SK-MEL-5 (cell line): ENCODE measurements at regions not wholly inside any gene's neighbourhood (a gene's known extent, or its start where the extent isn't known, plus 50 kb on each side); places are given as distances from the start of the nearest gene placed in this dataset.
"Not testable (repeated sequence)": the region's sequence is repeated elsewhere in the genome, so short reads cannot be mapped to it uniquely, and the experiment has no call there.

Source experiments
- DNase-seq: peaks from one replicate; pipeline ENCODE4 v3.0.0-alpha.2; 2016; ENCODE audit warnings: low read depth, low spot score
- in situ Hi-C: cut with HindIII; loops from 2 replicates; pipeline ENCODE4 v1.10.0; 2016; ENCODE audit warnings: low sequenced_read_pairs, high pct_unique_total_duplicates, low pct_unique_long_range_greater_than_20kb

DNA sequence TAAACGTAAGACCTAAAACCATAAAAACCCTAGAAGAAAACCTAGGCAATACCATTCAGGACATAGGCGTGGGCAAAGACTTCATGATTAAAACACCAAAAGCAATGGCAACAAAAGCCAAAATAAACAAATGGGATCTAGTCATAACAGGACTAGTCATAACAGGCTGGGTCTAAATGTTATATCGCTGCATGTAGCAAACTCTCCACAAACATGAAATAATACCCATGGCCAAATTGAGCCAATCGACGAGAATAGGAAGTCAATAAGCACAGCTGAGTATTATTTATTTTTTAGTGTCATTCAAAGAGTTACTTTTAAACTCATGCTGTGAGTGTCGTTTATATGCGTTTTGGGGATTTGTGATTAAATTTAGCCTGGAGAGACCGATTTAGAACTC, 225.1 kb downstream of the TFEC start:
- no peak for DNase-seq
- in situ Hi-C loops, result no loop called here

DNA sequence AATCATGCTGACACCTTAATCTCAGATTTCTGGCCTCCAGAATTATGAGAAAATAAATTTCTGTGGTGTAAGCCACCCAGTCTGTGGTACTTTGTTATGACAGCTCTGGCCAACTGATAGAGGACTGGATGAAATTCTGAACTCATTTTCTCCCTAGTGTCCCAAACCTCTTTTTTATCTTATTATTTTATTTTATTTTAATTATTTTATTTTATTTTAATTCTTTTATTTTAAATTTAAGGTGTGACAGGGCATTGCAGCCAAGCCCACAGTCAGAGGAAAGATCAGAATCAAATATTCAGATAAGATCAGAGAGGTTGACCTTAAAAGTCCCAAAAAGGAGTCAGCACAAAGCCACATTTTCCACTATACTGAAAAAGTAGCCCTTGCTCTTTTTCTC, 228.1 kb downstream of the TFEC start:
- in situ Hi-C loops, result no loop called here

DNA sequence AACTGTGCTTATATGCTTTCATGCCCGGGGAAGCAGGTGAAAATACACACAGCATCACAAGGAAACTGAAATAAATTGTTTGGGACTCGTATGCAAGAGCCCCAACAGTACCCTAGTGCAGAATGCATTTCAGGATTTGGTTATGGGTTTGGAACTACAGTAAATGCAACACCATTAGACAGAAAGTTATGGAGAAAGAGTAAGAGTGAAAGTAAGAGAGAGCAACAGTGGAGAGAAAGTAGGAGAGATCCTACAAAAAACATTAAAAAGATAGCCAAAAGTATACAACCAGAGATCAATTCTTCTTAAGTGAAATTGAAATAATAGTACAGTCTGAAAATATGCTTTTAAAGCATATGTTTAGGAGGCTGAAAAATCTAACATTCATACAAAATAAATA, 231.1 kb downstream of the TFEC start:
- in situ Hi-C loops, result no loop called here
- no peak for DNase-seq

More for the DNA sequence above, 228.1 kb downstream of the TFEC start:
- DNase-seq, result no peak

DNA sequence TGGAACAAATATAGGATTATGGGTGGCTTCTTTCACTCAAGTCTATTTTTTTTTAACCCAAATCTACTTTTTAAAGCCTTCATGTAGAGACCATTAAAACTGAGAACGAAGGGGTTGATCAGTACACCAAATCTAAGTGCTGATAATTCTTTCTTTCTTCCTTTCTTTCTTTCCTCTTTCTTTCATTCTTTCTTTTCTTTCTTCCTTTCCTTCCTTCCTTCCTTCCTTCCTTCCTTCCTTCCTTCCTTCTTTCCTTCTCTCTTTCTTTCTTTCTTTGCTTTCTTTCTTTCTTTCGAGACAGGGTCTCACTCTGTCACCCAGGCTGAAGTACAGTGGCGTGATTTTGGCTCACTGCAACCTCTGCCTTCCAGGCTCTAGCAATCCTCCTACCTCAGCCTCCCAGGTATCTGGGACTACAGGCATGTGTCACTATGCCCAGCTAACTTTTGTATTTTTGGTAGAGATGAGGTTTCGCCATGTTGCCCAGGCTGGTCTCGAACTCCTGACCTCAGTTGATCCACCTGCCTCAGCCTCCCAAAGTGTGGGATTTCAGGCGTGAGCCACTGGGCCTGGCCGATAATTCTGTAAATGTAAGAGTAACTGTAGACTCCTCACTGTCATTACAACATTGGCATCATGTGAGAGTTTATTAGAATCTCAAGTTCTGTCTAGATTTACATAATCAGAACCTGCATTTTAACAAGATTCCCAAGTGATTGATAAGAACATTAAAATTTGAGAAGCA, 236.4 kb downstream of the TFEC start:
- in situ Hi-C loops, result no loop called here
- no peak for DNase-seq

DNA sequence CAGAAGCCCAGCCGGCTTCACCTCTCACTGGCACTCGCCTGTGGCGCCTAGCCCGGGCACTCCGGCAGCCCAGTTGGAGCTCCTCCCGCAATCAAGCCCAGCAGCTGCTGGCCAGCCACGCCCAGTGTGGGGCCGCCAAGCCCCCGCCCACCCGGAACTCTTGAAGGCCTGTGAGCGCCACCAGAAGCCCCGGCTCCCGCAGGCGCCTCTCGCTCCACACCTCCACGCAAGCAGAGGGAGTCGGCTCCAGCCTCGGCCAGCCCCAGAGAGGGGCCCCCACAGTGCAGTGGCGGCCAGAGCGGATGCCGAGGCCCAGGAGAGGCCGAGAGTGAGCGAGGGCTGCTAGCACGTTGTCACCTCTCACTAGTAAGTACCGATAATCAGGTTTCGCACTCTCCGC, 240.7 kb downstream of the TFEC start:
- in situ Hi-C loops, result no loop called here
- no peak for DNase-seq

DNA sequence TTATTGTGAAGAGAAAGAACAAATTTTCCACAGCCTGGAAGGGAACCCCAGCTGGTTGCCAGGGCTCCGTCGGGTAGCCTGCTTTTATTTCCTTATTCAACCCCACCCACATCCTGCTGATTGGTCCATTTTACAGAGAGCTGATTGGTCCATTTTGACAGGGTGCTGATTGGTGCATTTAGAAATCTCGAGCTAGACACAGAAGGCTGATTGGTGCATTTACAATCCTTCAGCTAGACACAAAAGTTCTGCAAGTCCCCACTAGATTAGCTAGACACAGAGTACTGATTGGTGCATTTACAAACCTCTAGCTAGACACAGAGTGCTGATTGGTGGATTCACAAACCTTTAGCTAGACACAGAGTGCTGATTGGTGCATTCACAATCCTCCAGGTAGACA, 241.1 kb downstream of the TFEC start:
- in situ Hi-C loops, DNase-seq: not testable (repeated sequence)

DNA sequence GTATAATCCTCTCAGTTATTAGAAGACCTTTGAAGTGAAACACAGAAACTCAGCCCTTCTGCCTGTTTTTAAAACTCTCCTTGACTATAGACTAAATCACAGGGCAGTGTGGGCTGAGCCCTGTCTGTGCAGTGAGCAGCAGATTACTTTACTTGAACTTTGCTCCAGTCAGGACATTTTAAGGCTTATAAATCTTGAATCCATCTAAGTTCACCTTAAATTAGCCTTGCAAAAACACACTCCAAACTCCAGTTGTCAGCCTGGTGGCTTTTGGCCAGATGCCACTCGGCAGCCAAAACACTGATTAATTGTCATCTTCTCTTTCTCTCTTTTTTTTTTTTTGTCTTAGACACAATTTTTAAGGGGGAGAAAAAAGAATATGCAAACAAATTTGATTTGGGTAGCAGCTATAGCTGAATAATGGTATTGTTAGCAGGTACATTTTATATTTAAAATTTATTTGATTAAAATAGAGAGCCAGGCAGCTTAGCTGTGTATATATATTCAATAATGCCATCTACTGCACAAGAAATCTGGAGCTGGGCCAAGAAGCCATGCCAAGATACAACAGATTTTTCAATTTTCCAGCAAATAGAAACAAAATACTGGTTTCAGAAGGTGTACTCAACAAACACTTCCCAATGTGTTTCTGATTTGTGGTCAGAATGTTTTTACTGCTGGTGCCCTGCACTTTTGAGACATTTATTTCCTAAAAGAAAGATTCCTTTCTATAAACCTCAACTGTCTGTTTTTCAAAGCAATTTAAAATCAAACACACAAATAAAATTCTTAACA, 247.7 kb downstream of the TFEC start:
- DNase-seq, result no peak
- in situ Hi-C loops, result no loop called here

DNA sequence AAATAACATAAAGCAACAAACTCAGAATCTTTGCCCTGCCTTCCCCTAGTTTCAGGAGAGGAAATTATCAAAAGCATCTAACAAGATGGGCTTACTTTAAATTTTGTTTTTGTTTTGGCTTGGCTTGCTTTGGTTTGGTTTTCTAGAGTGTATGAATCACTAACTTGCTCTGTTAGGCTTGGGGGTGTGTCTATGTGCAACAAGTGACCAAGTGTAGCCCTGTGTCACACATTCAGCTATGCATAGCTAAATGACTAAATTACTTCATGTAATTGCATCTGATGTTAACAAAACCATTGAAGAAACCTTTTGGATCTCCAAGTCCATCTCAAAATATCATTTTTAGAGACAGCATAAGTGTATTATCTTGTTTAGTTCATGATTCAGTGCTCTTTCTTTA, 251.0 kb downstream of the TFEC start:
- in situ Hi-C loops, result no loop called here

DNA sequence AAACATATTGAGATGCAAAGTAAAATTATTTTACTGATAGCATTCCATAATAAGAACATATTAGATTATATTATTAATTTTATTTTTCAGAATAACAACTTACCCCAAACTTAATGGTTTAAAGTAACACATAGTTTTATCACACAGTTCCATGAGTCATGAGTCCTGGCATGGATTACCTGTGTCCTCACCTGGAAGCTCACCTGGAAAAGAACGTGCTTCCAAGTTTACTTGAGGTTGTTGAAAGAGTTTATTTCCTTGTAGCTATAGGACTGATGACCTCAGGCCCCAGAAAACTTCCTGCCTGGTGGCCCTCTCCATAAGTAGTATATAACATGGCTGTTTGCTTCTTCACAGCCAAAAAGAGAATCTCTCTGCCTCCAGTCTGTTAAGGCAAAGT, 254.6 kb downstream of the TFEC start:
- DNase-seq, result no peak
- in situ Hi-C loops, result no loop called here

More for the DNA sequence above, 251.0 kb downstream of the TFEC start:
- DNase-seq, result no peak

DNA sequence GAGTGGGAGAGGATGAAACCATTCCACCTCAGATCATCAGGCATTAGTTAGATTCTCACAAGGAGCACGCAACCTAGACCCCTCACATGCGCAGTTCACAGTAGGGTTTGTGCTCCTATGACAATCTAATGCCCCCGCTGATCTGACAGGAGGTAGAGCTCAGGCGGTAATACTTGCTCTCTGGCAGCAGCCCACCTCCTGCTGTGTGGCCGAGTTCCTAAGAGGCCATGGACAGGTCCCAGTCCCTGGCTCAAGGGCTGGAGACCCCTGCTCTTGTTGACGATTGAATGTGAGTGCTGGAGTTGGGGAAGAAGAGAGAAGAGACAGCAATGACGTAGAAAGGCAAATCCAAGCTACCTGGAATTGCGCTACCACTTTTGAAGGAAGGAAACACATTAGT, 267.2 kb downstream of the TFEC start:
- in situ Hi-C loops, result no loop called here
- no peak for DNase-seq

DNA sequence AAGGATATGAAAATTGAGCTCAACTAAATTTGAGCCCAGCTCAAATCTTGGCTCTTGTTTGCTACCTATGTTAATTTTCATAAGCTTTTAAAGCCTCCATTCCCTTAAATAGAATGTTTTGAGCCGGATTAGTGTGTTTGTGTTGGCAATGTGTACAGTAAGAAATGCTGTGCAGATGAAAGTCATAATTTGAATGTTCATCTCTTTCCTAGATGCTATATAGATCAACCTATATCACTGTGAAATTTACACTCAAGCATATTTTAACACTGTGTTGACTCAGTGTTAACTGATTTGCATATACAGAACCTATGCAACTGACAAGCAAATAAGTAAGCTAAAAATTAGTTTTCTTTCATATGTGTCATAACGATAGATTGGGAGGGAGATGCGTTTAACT, 272.5 kb downstream of the TFEC start:
- in situ Hi-C loops, result no loop called here
- DNase-seq, result no peak

DNA sequence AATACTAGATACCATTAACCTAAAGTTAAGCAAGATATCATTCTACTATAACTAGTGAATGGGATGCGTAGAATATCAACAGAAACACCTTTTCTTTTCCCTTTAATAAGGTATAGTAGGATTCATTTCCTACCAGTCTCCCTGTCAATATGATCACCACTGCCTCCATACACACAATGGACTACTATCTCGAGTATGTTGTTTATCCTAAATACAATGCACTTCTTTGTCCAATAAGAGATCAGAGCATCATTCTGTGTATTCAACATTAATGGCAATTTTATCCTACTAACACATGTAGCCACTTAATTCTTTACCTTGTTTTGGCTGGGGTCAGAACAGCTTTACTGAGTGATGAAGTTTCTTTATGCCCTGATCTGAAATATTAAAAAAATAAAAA, 276.3 kb downstream of the TFEC start:
- in situ Hi-C loops, result no loop called here
- DNase-seq, result peak; percentile 52

DNA sequence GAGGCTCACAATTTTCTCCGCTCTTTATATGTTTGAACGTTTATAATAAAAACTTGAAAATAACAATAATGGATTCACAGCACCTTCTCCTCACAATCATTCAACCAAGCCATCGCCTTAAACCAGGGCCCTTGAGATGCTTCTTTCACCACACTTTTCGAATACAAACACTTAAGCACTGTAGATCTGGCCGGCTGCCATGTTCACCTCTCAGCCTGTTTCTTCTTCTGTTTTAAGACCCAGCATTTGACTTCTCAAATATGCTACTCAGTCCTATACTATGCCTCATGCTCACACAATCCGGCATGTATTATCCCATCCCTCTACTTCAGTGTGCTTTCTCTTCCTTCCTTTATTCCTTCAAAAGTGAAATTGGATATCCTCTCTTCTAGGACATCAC, 280.6 kb downstream of the TFEC start:
- in situ Hi-C loops, result no loop called here
- no peak for DNase-seq

DNA sequence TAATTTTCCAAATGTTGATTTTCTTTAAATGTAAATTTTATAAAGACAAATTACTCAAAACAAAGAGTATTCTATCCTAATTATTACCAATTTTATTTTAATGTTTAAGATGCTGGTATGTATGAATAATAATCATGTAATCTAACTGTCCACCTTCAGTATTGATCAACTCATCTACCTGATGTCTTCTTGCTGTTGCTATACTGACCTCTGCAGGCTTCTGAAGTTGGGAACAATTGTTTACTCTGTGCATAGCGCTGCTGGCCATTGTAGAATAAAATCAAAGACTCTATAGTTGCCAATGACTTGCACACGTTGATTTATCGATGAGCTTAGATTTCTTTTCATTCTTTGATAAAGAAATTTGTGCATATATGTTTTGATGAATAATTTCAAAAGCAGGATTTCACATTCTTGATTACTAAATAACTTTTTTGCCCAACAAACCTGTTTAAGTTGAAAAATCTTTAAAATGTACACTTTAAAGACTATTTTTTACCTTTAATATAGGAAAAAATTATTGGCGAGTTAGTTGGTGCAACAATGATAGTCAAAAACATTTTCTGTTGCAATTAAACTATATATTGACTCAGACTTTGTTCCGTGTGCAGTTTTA, 282.3 kb downstream of the TFEC start:
- in situ Hi-C loops, result no loop called here
- DNase-seq, result peak; percentile 49

DNA sequence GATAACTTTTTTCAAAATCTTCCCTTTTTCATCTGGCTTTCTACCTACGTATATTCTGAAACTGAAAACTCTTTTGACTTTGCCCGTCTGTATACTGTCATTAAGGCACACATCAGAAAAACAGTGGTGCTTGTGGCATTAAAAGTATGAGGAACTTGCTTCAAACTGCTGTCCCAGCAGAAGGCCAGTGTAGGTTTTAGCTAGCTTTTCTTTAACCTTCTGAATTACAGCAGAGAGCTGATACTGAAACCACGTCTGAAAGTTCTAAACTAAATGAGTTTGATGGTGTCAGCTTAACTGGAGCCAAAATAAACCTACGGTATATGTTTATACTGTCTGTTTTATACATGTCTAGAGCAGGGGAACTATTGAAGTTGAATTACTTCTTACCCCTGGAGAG, 283.4 kb downstream of the TFEC start:
- DNase-seq, result no peak
- in situ Hi-C loops, result no loop called here

DNA sequence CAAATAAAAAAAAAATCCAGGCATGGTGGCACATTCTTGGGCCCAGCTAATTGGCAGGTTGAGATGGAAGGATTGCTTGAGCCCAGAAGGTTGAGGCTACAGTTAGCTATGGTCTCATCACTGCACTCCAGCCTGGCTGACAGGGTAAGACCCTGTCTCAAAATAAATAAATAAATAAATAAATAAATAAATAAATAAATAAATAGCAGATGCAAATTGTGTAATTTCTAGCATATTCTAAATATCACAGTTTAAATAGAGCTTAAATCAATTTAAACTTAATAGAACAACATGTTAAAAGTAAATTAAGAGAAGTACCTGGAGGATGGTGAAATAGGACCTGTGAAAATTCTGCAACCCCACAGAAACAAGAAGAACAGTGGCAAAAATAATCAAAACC, 290.5 kb downstream of the TFEC start:
- in situ Hi-C loops, result no loop called here
- no peak for DNase-seq

DNA sequence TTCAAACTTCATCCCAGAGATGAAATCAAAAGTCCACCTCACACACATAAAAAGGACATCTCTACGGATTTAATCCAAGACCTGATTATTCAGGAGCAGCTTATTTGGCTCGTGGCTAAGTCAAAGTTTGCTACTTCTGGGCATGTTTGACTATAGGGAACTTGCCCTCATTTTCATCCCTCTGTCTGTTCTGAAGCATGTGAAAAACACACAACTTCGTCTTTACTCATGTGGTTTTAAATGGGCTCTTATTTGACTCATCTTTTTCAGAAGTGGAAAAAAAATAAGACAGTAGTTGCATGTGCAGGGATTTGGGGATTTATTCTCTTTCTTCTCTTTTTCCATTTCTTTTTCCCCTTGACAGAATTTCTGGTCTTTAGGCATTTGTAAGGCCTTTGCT, 295.9 kb downstream of the TFEC start:
- in situ Hi-C loops, result no loop called here
- DNase-seq, result no peak

DNA sequence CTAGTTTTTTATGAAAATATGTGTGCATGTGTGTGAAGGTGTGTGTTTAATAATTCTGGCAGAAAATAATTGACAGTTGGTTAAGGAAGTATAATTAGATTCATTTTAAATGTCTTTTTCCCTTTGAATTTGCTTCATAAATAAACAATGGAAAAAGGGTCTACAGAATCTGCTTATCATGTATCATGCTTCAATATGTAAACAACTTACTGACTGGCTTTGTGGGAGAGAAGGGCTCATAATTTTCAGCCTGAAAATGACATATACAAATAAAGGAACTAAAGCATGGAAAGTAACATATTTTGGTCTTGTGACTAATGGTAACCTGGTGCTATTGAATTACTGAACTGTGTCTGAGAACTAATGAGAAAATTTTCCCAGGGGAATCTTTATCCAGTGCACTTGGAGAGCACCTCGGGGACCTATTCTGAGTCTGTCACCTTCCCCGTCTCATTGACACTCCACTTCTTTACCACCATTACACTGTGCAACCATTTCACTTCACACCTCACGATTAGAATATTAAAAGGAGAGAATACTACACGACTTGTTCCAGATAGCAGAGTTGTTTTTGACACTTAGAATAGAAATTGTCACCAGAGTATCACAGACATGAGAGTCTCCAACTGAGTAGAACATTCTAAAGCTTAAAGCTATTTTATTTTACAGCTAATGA, 298.6 kb downstream of the TFEC start:
- in situ Hi-C loops, result no loop called here
- DNase-seq, result no peak
